IMR-90 (cell line): ENCODE measurements at regions not wholly inside any gene's neighbourhood (a gene's known extent, or its start where the extent isn't known, plus 50 kb on each side); places are given as distances from the start of the nearest gene placed in this dataset.

ENCODE experiments used
- ATAC-seq: fragments of 200-7000 bp; cut with Tn5 transposase; 2 replicates; pipeline ENCODE4 v1.9.1; 2020; ENCODE audit warnings: low read depth, mild to moderate bottlenecking, moderate library complexity
- BruUV-seq: library from RNA; stranded (reverse); fragments of 400-500 nt; replicated peaks from 2 replicates; lab custom pipeline; 2021; lab: Mats Ljungman, UMichigan
- CTCF ChIA-PET: fragments of 300-600 bp; formaldehyde crosslinking; extraction: SDS; loops from one replicate; lab custom pipeline; 2021; ENCODE audit warnings: antibody characterized with exemption; lab: Yijun Ruan, JAX
- POLR2A ChIA-PET: fragments of 300-600 bp; sonication (Branson Sonifier 250); formaldehyde crosslinking; loops from one replicate; lab custom pipeline; 2022; ENCODE audit warnings: antibody characterized with exemption; ENCODE audit not compliant: unreplicated experiment; lab: Charles Lee
- DNase-seq: peaks from one replicate; pipeline ENCODE4 v3.0.0; 2013
- H2AFZ ChIP-seq: replicated peaks from 2 replicates; pipeline ENCODE3; 2013; ENCODE audit warnings: low read length, mild to moderate bottlenecking; ENCODE audit not compliant: poor library complexity
- H2AK5ac ChIP-seq: 2 replicates; pipeline ENCODE4 v1.6.1; 2013; ENCODE audit warnings: low read depth, low read length, inconsistent platforms
- H2AK9ac ChIP-seq: replicated peaks from 2 replicates; pipeline ENCODE3; 2013; ENCODE audit warnings: mild to moderate bottlenecking, low read depth, low read length, moderate library complexity; ENCODE audit not compliant: poor library complexity
- H2BK120ac ChIP-seq: 2 replicates; pipeline ENCODE4 v1.6.1; 2013; ENCODE audit warnings: low read depth, low read length, inconsistent platforms
- H2BK15ac ChIP-seq: 3 replicates; pipeline ENCODE4 v1.6.1; 2013; ENCODE audit warnings: low read depth, low read length, inconsistent platforms
- H2BK20ac ChIP-seq: 2 replicates; pipeline ENCODE4 v1.6.1; 2013; ENCODE audit warnings: low read depth, mild to moderate bottlenecking, inconsistent platforms, low read length, moderate library complexity
- H2BK5ac ChIP-seq: 2 replicates; pipeline ENCODE4 v1.6.1; 2013; ENCODE audit warnings: mild to moderate bottlenecking, low read depth, low read length, inconsistent platforms; ENCODE audit not compliant: poor library complexity, severe bottlenecking
- H3K14ac ChIP-seq: replicated peaks from 2 replicates; pipeline ENCODE4 v1.6.1; 2013; ENCODE audit warnings: low read depth, low read length, inconsistent platforms
- H3K18ac ChIP-seq: 2 replicates; pipeline ENCODE4 v1.6.1; 2013; ENCODE audit warnings: low read depth, low read length, control low read depth
- H3K23ac ChIP-seq: 2 replicates; pipeline ENCODE4 v1.6.1; 2013; ENCODE audit warnings: low read depth, low read length, inconsistent platforms
- H3K27ac ChIP-seq: 2 replicates; pipeline ENCODE4 v1.5.1; 2013; ENCODE audit warnings: mild to moderate bottlenecking, control low read depth, low read length; ENCODE audit not compliant: insufficient read depth
- H3K27me3 ChIP-seq: 2 replicates; pipeline ENCODE4 v1.6.1; 2013; ENCODE audit warnings: low read length; ENCODE audit not compliant: control insufficient read depth, insufficient read depth
- H3K36me3 ChIP-seq: 2 replicates; pipeline ENCODE4 v1.6.1; 2013; ENCODE audit warnings: low read length, mixed read lengths; ENCODE audit not compliant: control insufficient read depth, insufficient read depth
- H3K4ac ChIP-seq: 2 replicates; pipeline ENCODE4 v1.6.1; 2013; ENCODE audit warnings: low read depth, low read length, inconsistent platforms
- H3K4me1 ChIP-seq: 2 replicates; pipeline ENCODE4 v1.6.1; 2013; ENCODE audit warnings: low read length, mixed read lengths; ENCODE audit not compliant: control insufficient read depth, insufficient read depth
- H3K4me2 ChIP-seq: 2 replicates; pipeline ENCODE4 v1.6.1; 2013; ENCODE audit warnings: low read depth, mild to moderate bottlenecking, control low read depth, low read length, moderate library complexity
- H3K4me3 ChIP-seq: 2 replicates; pipeline ENCODE4 v1.5.1; 2013; ENCODE audit warnings: low read depth, mild to moderate bottlenecking, control low read depth, low read length, moderate library complexity; ENCODE audit not compliant: insufficient read depth
- H3K56ac ChIP-seq: 2 replicates; pipeline ENCODE4 v1.6.1; 2013; ENCODE audit warnings: low read length, inconsistent platforms; ENCODE audit not compliant: insufficient read depth; ENCODE audit errors: extremely low read depth
- H3K79me1 ChIP-seq, 2 experiments: 2 replicates each; pipeline ENCODE4 v1.6.1; 2013; ENCODE audit warnings: low read length in 2 of 2, inconsistent platforms in 1 of 2, low read depth in 1 of 2
- H3K9ac ChIP-seq: 2 replicates; pipeline ENCODE4 v1.6.1; 2013; ENCODE audit warnings: low read depth, low read length, control low read depth
- H3K9me1 ChIP-seq: 2 replicates; pipeline ENCODE4 v1.6.1; 2013; ENCODE audit warnings: low read length, inconsistent platforms; ENCODE audit not compliant: insufficient read depth
- H3K9me3 ChIP-seq: 2 replicates; pipeline ENCODE4 v1.6.1; 2013; ENCODE audit warnings: low read length; ENCODE audit not compliant: control insufficient read depth, insufficient read depth
- H4K20me1 ChIP-seq: 2 replicates; pipeline ENCODE4 v1.6.1; 2013; ENCODE audit warnings: low read length, inconsistent platforms; ENCODE audit not compliant: insufficient read depth
- H4K5ac ChIP-seq: 2 replicates; pipeline ENCODE4 v1.6.1; 2013; ENCODE audit warnings: mild to moderate bottlenecking, low read depth, low read length, control low read depth
- H4K8ac ChIP-seq, 2 experiments: 2 replicates each; pipeline ENCODE4 v1.6.1; 2013; ENCODE audit warnings: low read depth in 2 of 2, low read length in 2 of 2, control low read depth in 1 of 2, inconsistent platforms in 1 of 2
- H4K91ac ChIP-seq: 2 replicates; pipeline ENCODE4 v1.6.1; 2013; ENCODE audit warnings: low read depth, low read length, inconsistent platforms; ENCODE audit not compliant: insufficient read depth
- BHLHE40 ChIP-seq: fragments of 150-350 bp; IDR thresholded peaks from 2 replicates; pipeline ENCODE4 v1.6.1; 2016; ENCODE audit warnings: mild to moderate bottlenecking, low read depth, low read length
- CEBPB ChIP-seq: IDR thresholded peaks from 2 replicates; pipeline ENCODE4 v1.6.1; 2012; ENCODE audit warnings: low read depth, low read length, improper control_type of control experiment
- CHD1 ChIP-seq: IDR thresholded peaks from 2 replicates; pipeline ENCODE4 v1.6.1; 2012; ENCODE audit warnings: low read depth, low read length, improper control_type of control experiment
- ELK1 ChIP-seq: fragments of 150-350 bp; IDR thresholded peaks from 2 replicates; pipeline ENCODE4 v1.6.1; 2016; ENCODE audit warnings: low read depth, mild to moderate bottlenecking, low read length, moderate library complexity, borderline replicate concordance
- FOS ChIP-seq: fragments of 150-350 bp; IDR thresholded peaks from 2 replicates; pipeline ENCODE4 v1.6.1; 2016; ENCODE audit warnings: low read depth, low read length
- MAZ ChIP-seq: IDR thresholded peaks from 2 replicates; pipeline ENCODE4 v1.6.1; 2012; ENCODE audit warnings: low read depth, mild to moderate bottlenecking, low read length, improper control_type of control experiment, moderate library complexity, borderline replicate concordance
- MXI1 ChIP-seq: IDR thresholded peaks from 2 replicates; pipeline ENCODE4 v1.6.1; 2012; ENCODE audit warnings: low read depth, mild to moderate bottlenecking, low read length, moderate library complexity, borderline replicate concordance
- NFE2L2 ChIP-seq: fragments of 150-350 bp; IDR thresholded peaks from 2 replicates; pipeline ENCODE4 v1.6.1; 2016; ENCODE audit warnings: low read depth, mild to moderate bottlenecking, low read length
- POLR2A ChIP-seq: IDR thresholded peaks from 2 replicates; pipeline ENCODE4 v1.6.1; 2012; ENCODE audit warnings: mild to moderate bottlenecking, low read depth, low read length
- RAD21 ChIP-seq: IDR thresholded peaks from 2 replicates; pipeline ENCODE4 v1.6.1; 2012; ENCODE audit warnings: low read length, improper control_type of control experiment
- RCOR1 ChIP-seq: IDR thresholded peaks from 2 replicates; pipeline ENCODE4 v1.6.1; 2012; ENCODE audit warnings: mild to moderate bottlenecking, low read length, improper control_type of control experiment; ENCODE audit not compliant: insufficient replicate concordance
- RFX5 ChIP-seq: IDR thresholded peaks from 2 replicates; pipeline ENCODE4 v1.8.0; 2012; ENCODE audit warnings: low read depth, mild to moderate bottlenecking, low read length, moderate library complexity
- SMC3 ChIP-seq: fragments of 150-350 bp; IDR thresholded peaks from 2 replicates; pipeline ENCODE4 v1.6.1; 2016; ENCODE audit warnings: low read depth, mild to moderate bottlenecking, antibody characterized with exemption, low read length, moderate library complexity
- USF2 ChIP-seq: fragments of 150-350 bp; IDR thresholded peaks from 2 replicates; pipeline ENCODE4 v1.6.1; 2017; ENCODE audit warnings: mild to moderate bottlenecking, antibody characterized with exemption, low read length, low read depth
- WGBS, 2 experiments: methylation state at CpG; one replicate each; pipeline versions ENCODE4 v1.1.5 to v1.1.7; 2013; ENCODE audit warnings: missing lambda C conversion rate in 2 of 2; ENCODE audit not compliant: insufficient read length in 1 of 2; ENCODE audit errors: extremely low coverage in 2 of 2; 5-methylcytosine and 5-hydroxymethylcytosine counted together
- dilution Hi-C: fragments of 300-500 bp; cut with HindIII; formaldehyde crosslinking; loops from one replicate; pipeline ENCODE4 v1.14.3; 2018; ENCODE audit warnings: low sequenced_read_pairs; ENCODE audit not compliant: unreplicated experiment
- in situ Hi-C: fragments of 300-500 bp; cut with MboI; formaldehyde crosslinking; loops from 3 replicates; pipeline ENCODE4 v1.14.3; 2019; ENCODE audit warnings: low sequenced_read_pairs, inconsistent platforms, mixed read lengths
- intact Hi-C: fragments of 100-400 bp; cut with micrococcal nuclease; formaldehyde crosslinking; loops from 2 replicates; pipeline ENCODE4 v1.10.0; 2022

GRCh38 chr10:33412653-33413361 lies 78.3 kb upstream of the NRP1 start (continued):
- no peak for TF ChIP-seq NFE2L2
- peak; percentile 71; the same call in 1 of the 2 replicates for TF ChIP-seq FOS

- Histone ChIP-seq H2BK120ac (peak overlapping the region; percentile 31; the same call in 1 of the 2 replicates), H2AK5ac (peak overlapping the region; percentile 35; the same call in 1 of the 2 replicates), H3K56ac (no peak overlapping the region), H2BK5ac (peak overlapping the region; percentile 15), H3K4me1 (peaks cover 10% of the 10 kb centered on the region), H4K20me1 (no peaks in the 10 kb centered on the region), H3K36me3 (no peaks in the 10 kb centered on the region), H2AFZ (peak overlapping the region; percentile 63), H4K5ac (no peak overlapping the region; the same call in 1 of the 2 replicates), H3K9ac (no peak overlapping the region), H3K14ac (peak overlapping the region; percentile 56), H4K91ac (no peak overlapping the region), H3K4me3 (no peak overlapping the region), H3K9me3 (no peaks in the 10 kb centered on the region), H3K27me3 (peaks cover 3% of the 10 kb centered on the region; the same call in 1 of the 2 replicates), H3K4me2 (peak overlapping the region; percentile 63), H3K27ac (peak overlapping the region; percentile 29; the same call in 1 of the 2 replicates), H2BK15ac (peak overlapping the region; percentile 49; the same call in 2 of the 3 replicates), H2BK20ac (peak overlapping the region; percentile 75), H3K79me1 (no peaks in the 10 kb centered on the region), H3K18ac (peak overlapping the region; percentile 13), H3K23ac (0 out of 2 replicates have a peak overlapping the region, but pooled peaks have one; percentile 29), H4K8ac (peak overlapping the region in 1 of 2 experiments; percentile 1; a peak in 2 of 4 replicates), H2AK9ac (no peak overlapping the region), H3K4ac (peak overlapping the region; percentile 31; the same call in 1 of the 2 replicates), H3K9me1 (peaks cover 8% of the 10 kb centered on the region)
- DNase-seq: no peak
- ATAC-seq: peak; percentile 21
- BruUV-seq: no TSS peak
- ChIA-PET CTCF (no interaction called here), POLR2A (no interaction called here)
- dilution Hi-C loops: no loop called here
- 70% methylated on average over 1 of the region's 1 CpG; no CpG with 5 or more reads in 1 of the 2 experiments for WGBS, 2 experiments
- intact Hi-C loops: no loop called here
- in situ Hi-C loops: no loop called here
- TF ChIP-seq RCOR1: no peak
- no peak for TF ChIP-seq MXI1
- TF ChIP-seq CHD1: no peak
- no peak for TF ChIP-seq MAZ
- TF ChIP-seq POLR2A: no peak
- no peak for TF ChIP-seq CEBPB
- TF ChIP-seq ELK1: no peak
- no peak for TF ChIP-seq RAD21
- TF ChIP-seq SMC3: no peak
- no peak for TF ChIP-seq NFE2L2
- no peak for TF ChIP-seq FOS
- no peak for TF ChIP-seq BHLHE40
- no peak for TF ChIP-seq USF2
- no peak for TF ChIP-seq RFX5
Measured at GRCh38 chr10:33412241-33412640, 77.8 kb upstream of the NRP1 start.
